B cell (primary cell): ENCODE measurements at regions not wholly inside any gene's neighbourhood (a gene's known extent, or its start where the extent isn't known, plus 50 kb on each side); places are given as distances from the start of the nearest gene placed in this dataset.

Source experiments
- ATAC-seq: fragments of 200-7000 bp; cut with Tn5 transposase; one replicate; pipeline ENCODE4 v1.10.0; 2021; ENCODE audit warnings: low read depth, mild to moderate bottlenecking, moderate number of reproducible peaks, moderate library complexity
- CTCF ChIA-PET: fragments of 350-600 bp; sonication (Branson Sonifier 250); formaldehyde crosslinking; loops from one replicate; lab custom pipeline; 2021; ENCODE audit warnings: antibody characterized with exemption, inconsistent platforms; lab: Charles Lee
- POLR2A ChIA-PET: fragments of 350-600 bp; sonication (Branson Sonifier 250); formaldehyde crosslinking; loops from one replicate; lab custom pipeline; 2021; ENCODE audit warnings: antibody characterized with exemption; lab: Charles Lee
- DNase-seq: peaks from one replicate; pipeline ENCODE4 v3.0.0; 2013
- H2AFZ ChIP-seq: 2 replicates; pipeline ENCODE4 v1.6.1; 2012; ENCODE audit warnings: mild to moderate bottlenecking, low read depth, low read length; ENCODE audit not compliant: insufficient read depth, poor library complexity, severe bottlenecking
- H3K27ac ChIP-seq, 2 donors: 1 replicate in 1 of 2; 2 replicates in 1 of 2; pipeline ENCODE4 v1.5.1; 2012 to 2013; ENCODE audit warnings: low read length in 2 of 2, mild to moderate bottlenecking in 2 of 2, moderate library complexity in 1 of 2
- H3K27me3 ChIP-seq, 4 experiments: fragments of 200-600 bp in 1 of 4; sonication (generic) in 1 of 4; replicated peaks in 1 of 4; 1 replicate in 2 of 4; 2 replicates in 2 of 4; pipeline versions ENCODE4 v1.6.1 to v1.7.0; 2013 to 2016; ENCODE audit warnings: low read length in 3 of 4, mild to moderate bottlenecking in 2 of 4, mixed read lengths in 1 of 4, moderate library complexity in 1 of 4; ENCODE audit not compliant: insufficient read depth in 4 of 4, control insufficient read depth in 3 of 4; ENCODE audit errors: control extremely low read depth in 1 of 4
- H3K36me3 ChIP-seq, 2 experiments: replicated peaks in 1 of 2; 1 replicate in 1 of 2; 2 replicates in 1 of 2; pipeline versions ENCODE4 v1.6.1 to v1.7.1; 2013; ENCODE audit warnings: low read length in 1 of 2; ENCODE audit not compliant: insufficient read depth in 2 of 2, control insufficient read depth in 1 of 2; ENCODE audit errors: control extremely low read depth in 1 of 2, extremely low read depth in 1 of 2
- H3K4me1 ChIP-seq, 2 donors: fragments of 200-600 bp in 1 of 2; sonication (generic) in 1 of 2; 1 replicate in 1 of 2; 2 replicates in 1 of 2; pipeline versions ENCODE4 v1.5.1 to v1.6.1; 2013 to 2017; ENCODE audit warnings: low read length in 2 of 2; ENCODE audit not compliant: control insufficient read depth in 2 of 2, insufficient read depth in 2 of 2
- H3K4me2 ChIP-seq: replicated peaks from 2 replicates; pipeline ENCODE3; 2012; ENCODE audit warnings: mild to moderate bottlenecking, low read depth, low read length; ENCODE audit not compliant: poor library complexity, severe bottlenecking
- H3K4me3 ChIP-seq, 5 experiments: fragments of 200-600 bp in 1 of 5; sonication (generic) in 1 of 5; 1 replicate in 3 of 5; 2 replicates in 2 of 5; pipeline versions ENCODE4 v1.5.1 to v1.7.0; 2011 to 2016; ENCODE audit warnings: low read length in 4 of 5, mild to moderate bottlenecking in 4 of 5, low read depth in 2 of 5, control low read depth in 1 of 5, moderate library complexity in 1 of 5; ENCODE audit not compliant: insufficient read depth in 1 of 5; ENCODE audit errors: control extremely low read depth in 1 of 5, extremely low read depth in 1 of 5
- H3K79me2 ChIP-seq: fragments of 200-600 bp; sonication (generic); one replicate; pipeline ENCODE4 v1.6.0; 2016; ENCODE audit warnings: low read length; ENCODE audit not compliant: control insufficient read depth, insufficient read depth
- H3K9ac ChIP-seq: fragments of 200-600 bp; sonication (generic); 2 replicates; pipeline ENCODE4 v1.6.1; 2017; ENCODE audit warnings: mild to moderate bottlenecking, low read length, moderate library complexity
- H3K9me3 ChIP-seq, 3 donors: one replicate each; pipeline versions ENCODE4 v1.6.1 to v1.7.1; 2013; ENCODE audit warnings: low read length in 2 of 3; ENCODE audit not compliant: control insufficient read depth in 2 of 3, insufficient read depth in 1 of 3; ENCODE audit errors: control extremely low read depth in 1 of 3
- H4K20me1 ChIP-seq: 2 replicates; pipeline ENCODE4 v1.6.0; 2012; ENCODE audit warnings: mild to moderate bottlenecking, low read length; ENCODE audit not compliant: insufficient read depth, control insufficient read depth, poor library complexity, severe bottlenecking
- H3K27ac Mint-ChIP-seq: one replicate; pipeline ENCODE4 v1.8.0; 2021; ENCODE audit warnings: mixed read lengths
- H3K27me3 Mint-ChIP-seq: one replicate; pipeline ENCODE4 v1.8.0; 2021; ENCODE audit warnings: mixed read lengths
- H3K4me1 Mint-ChIP-seq: one replicate; pipeline ENCODE4 v1.8.0; 2021; ENCODE audit warnings: mixed read lengths
- H3K4me3 Mint-ChIP-seq: one replicate; pipeline ENCODE4 v1.8.0; 2021; ENCODE audit warnings: mixed read lengths
- H3K9me3 Mint-ChIP-seq: one replicate; pipeline ENCODE4 v1.8.0; 2022; ENCODE audit warnings: mixed read lengths; ENCODE audit not compliant: insufficient read depth
- EZH2 ChIP-seq: IDR thresholded peaks from 2 replicates; pipeline ENCODE4 v1.6.1; 2012; ENCODE audit warnings: borderline replicate concordance, low read depth, mild to moderate bottlenecking, moderate library complexity, low read length; ENCODE audit not compliant: insufficient read depth, poor library complexity, severe bottlenecking
- WGBS: methylation state at CpG from one replicate; pipeline ENCODE4 v1.1.5; 2013; ENCODE audit warnings: missing lambda C conversion rate; ENCODE audit not compliant: insufficient coverage; 5-methylcytosine and 5-hydroxymethylcytosine counted together
- intact Hi-C: fragments of 100-400 bp; cut with micrococcal nuclease; formaldehyde crosslinking; loops from one replicate; pipeline ENCODE4 v1.10.0; 2022
- TF ChIP-seq, protein P1 (sequence below): fragments of 200-600 bp; IDR thresholded peaks from one replicate; pipeline ENCODE4 v1.8.0; 2022; ENCODE audit warnings: antibody characterized with exemption, mild to moderate bottlenecking

DNA sequence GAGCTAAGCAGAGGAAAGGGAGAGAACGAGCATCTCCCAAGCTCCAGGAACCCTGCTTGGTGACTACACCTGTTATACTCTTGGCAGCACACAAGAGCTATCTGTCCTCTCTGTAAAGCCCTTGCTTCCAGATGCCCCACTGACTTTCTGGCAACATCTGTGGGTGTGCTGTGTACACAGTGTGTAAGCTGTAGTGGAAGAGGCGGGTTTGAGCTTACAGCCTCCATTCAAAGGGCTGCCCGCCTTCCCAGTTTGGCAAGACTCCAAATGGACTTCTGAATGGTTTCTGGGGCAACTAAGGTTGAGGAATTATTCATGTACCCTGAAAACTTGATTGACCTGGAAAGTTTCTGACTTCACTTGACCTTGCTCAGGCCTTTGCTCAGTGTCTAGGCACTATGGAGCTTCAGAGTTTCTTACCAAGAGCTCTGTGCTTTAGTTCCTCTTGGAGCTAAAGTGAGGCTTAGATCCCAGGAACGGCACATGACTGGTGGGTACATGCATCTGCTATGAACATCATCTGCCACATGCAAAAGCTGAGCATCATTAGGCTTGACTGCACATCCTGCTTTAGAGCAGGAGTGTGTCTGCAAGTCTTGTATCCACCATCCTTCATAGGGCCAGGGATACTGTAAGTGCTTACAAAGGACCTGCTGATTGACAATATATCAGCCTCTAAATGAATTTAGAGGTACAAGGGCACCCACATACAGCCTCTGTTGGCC, 290.9 kb upstream of the SIX2 start:
- H3K27me3 ChIP-seq, result peaks cover 0 to 3% (median 0%) of the 10 kb centered on the region in 4 experiments
- H3K9ac ChIP-seq, result no peak overlapping the region
- H3K27ac Mint-ChIP-seq, result no peak overlapping the region
- intact Hi-C loops, result no loop called here
- 94% methylated on average over 3 of the region's 4 CpGs for WGBS
- ATAC-seq, result no peak
- H3K9me3 ChIP-seq, result no peaks in the 10 kb centered on the region
- no peaks in the 10 kb centered on the region for H4K20me1 ChIP-seq
- ChIA-PET POLR2A (no interaction called here), CTCF (no interaction called here)
- no peaks in the 10 kb centered on the region for H3K9me3 Mint-ChIP-seq
- no peaks in the 10 kb centered on the region for H3K4me1 ChIP-seq
- no peaks in the 10 kb centered on the region for H3K4me1 Mint-ChIP-seq
- no peak overlapping the region for H3K27ac ChIP-seq
- H3K36me3 ChIP-seq, result no peaks in the 10 kb centered on the region
- no peak for DNase-seq
- no peak for TF ChIP-seq EZH2
- TF ChIP-seq, protein P1, sequence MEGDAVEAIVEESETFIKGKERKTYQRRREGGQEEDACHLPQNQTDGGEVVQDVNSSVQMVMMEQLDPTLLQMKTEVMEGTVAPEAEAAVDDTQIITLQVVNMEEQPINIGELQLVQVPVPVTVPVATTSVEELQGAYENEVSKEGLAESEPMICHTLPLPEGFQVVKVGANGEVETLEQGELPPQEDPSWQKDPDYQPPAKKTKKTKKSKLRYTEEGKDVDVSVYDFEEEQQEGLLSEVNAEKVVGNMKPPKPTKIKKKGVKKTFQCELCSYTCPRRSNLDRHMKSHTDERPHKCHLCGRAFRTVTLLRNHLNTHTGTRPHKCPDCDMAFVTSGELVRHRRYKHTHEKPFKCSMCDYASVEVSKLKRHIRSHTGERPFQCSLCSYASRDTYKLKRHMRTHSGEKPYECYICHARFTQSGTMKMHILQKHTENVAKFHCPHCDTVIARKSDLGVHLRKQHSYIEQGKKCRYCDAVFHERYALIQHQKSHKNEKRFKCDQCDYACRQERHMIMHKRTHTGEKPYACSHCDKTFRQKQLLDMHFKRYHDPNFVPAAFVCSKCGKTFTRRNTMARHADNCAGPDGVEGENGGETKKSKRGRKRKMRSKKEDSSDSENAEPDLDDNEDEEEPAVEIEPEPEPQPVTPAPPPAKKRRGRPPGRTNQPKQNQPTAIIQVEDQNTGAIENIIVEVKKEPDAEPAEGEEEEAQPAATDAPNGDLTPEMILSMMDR, result no peak
- H2AFZ ChIP-seq, result no peak overlapping the region
- no peak overlapping the region for H3K4me2 ChIP-seq
- no peak overlapping the region for H3K4me3 Mint-ChIP-seq
- H3K4me3 ChIP-seq, result no peak overlapping the region
- H3K79me2 ChIP-seq, result no peaks in the 10 kb centered on the region
- H3K27me3 Mint-ChIP-seq, result peaks cover 38% of the 10 kb centered on the region

DNA sequence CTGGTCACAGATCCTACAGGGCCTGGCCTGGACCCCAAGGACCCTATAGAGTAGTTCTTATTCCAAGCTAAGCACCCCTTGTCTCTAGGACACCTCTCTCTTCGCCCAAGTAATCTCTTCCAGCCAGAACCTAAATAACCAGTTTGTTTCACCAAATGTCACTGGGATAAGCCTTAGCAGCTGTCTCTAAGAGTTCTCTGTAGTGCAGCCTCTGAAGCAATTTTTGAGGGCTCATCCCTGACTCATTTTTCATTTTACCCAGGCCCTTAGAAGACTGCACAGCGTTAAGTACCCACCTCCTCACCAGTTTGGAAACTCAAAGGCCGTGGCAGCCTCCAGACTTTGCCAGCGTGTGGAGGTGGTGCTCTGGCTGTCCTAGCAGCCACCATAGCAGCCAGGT, 290.1 kb upstream of the SIX2 start:
- Histone ChIP-seq H3K9me3 (no peaks in the 10 kb centered on the region), H3K79me2 (no peaks in the 10 kb centered on the region), H3K27ac (no peak overlapping the region), H3K36me3 (no peaks in the 10 kb centered on the region), H3K9ac (no peak overlapping the region), H3K4me2 (no peak overlapping the region), H3K4me1 (no peaks in the 10 kb centered on the region), H4K20me1 (no peaks in the 10 kb centered on the region), H2AFZ (no peak overlapping the region), H3K4me3 (no peak overlapping the region), H3K27me3 (peaks cover 0 to 3% (median 0%) of the 10 kb centered on the region in 4 experiments)
- DNase-seq, result no peak
- Mint-ChIP-seq H3K27ac (no peak overlapping the region), H3K9me3 (no peaks in the 10 kb centered on the region), H3K27me3 (peaks cover 35% of the 10 kb centered on the region), H3K4me1 (no peaks in the 10 kb centered on the region), H3K4me3 (no peak overlapping the region)
- intact Hi-C loops, result no loop called here
- ATAC-seq, result no peak
- TF ChIP-seq, protein P1, result no peak
- TF ChIP-seq EZH2, result no peak
- POLR2A ChIA-PET, result no interaction called here
- CTCF ChIA-PET, result no interaction called here
- WGBS, result 91% methylated on average over 4 of the region's 4 CpGs
